Liver (tissue), 8 donors: ENCODE measurements at regions not wholly inside any gene's neighbourhood (a gene's known extent, or its start where the extent isn't known, plus 50 kb on each side); places are given as distances from the start of the nearest gene placed in this dataset.

Experiments
- DNase-seq: peaks from one replicate; pipeline ENCODE4 v3.0.0-alpha.2; 2017; ENCODE audit warnings: low spot score
- H3K27ac ChIP-seq, 2 donors: one replicate each; pipeline ENCODE4 v1.7.0; 2013; ENCODE audit warnings: inconsistent platforms in 2 of 2, low read length in 2 of 2, control low read depth in 1 of 2, low read depth in 1 of 2, mild to moderate bottlenecking in 1 of 2
- H3K27me3 ChIP-seq, 4 donors: one replicate each; pipeline versions ENCODE4 v1.6.1 to v1.7.0; 2013; ENCODE audit warnings: low read length in 3 of 4, inconsistent platforms in 1 of 4, mild to moderate bottlenecking in 1 of 4, moderate library complexity in 1 of 4; ENCODE audit not compliant: control insufficient read depth in 4 of 4, insufficient read depth in 4 of 4
- H3K36me3 ChIP-seq, 4 donors: one replicate each; pipeline versions ENCODE4 v1.6.1 to v1.7.0; 2013; ENCODE audit warnings: low read length in 3 of 4, mild to moderate bottlenecking in 3 of 4, low read depth in 1 of 4, moderate library complexity in 1 of 4; ENCODE audit not compliant: control insufficient read depth in 4 of 4, insufficient read depth in 3 of 4
- H3K4me1 ChIP-seq, 4 donors: one replicate each; pipeline versions ENCODE4 v1.6.1 to v1.7.0; 2013; ENCODE audit warnings: low read length in 3 of 4, mild to moderate bottlenecking in 3 of 4, moderate library complexity in 1 of 4; ENCODE audit not compliant: control insufficient read depth in 4 of 4, insufficient read depth in 4 of 4
- H3K4me3 ChIP-seq, 3 donors: one replicate each; pipeline versions ENCODE4 v1.6.1 to v1.7.0; 2013; ENCODE audit warnings: low read length in 3 of 3, control low read depth in 1 of 3, low read depth in 1 of 3, mild to moderate bottlenecking in 1 of 3
- H3K9ac ChIP-seq, 2 donors: one replicate each; pipeline ENCODE4 v1.7.0; 2013; ENCODE audit warnings: low read length in 2 of 2, mild to moderate bottlenecking in 2 of 2, moderate library complexity in 2 of 2, control low read depth in 1 of 2, low read depth in 1 of 2
- H3K9me3 ChIP-seq, 4 donors: one replicate each; pipeline versions ENCODE4 v1.6.1 to v1.7.0; 2013; ENCODE audit warnings: low read length in 3 of 4; ENCODE audit not compliant: control insufficient read depth in 4 of 4
- EGR1 ChIP-seq, 2 donors: IDR thresholded peaks; 2 replicates each; pipeline ENCODE4 v1.6.1; 2016 to 2018; ENCODE audit warnings: antibody characterized with exemption in 2 of 2, low read depth in 2 of 2
- FOXA1 ChIP-seq: IDR thresholded peaks from 2 replicates; pipeline ENCODE4 v1.6.1; 2016; ENCODE audit warnings: antibody characterized with exemption
- FOXA2 ChIP-seq: IDR thresholded peaks from 2 replicates; pipeline ENCODE4 v1.6.1; 2016; ENCODE audit warnings: antibody characterized with exemption
- GABPA ChIP-seq, 2 donors: IDR thresholded peaks in 1 of 2; conservative IDR thresholded peaks in 1 of 2; 2 replicates each; pipeline ENCODE4 v1.6.1; 2016; ENCODE audit warnings: antibody characterized with exemption in 2 of 2, mild to moderate bottlenecking in 1 of 2, moderate library complexity in 1 of 2
- HNF4A ChIP-seq, 2 donors: conservative IDR thresholded peaks; 2 replicates each; pipeline ENCODE4 v1.6.1; 2016; ENCODE audit warnings: antibody characterized with exemption in 2 of 2, mild to moderate bottlenecking in 2 of 2
- HNF4G ChIP-seq: IDR thresholded peaks from 2 replicates; pipeline ENCODE4 v1.6.1; 2016; ENCODE audit warnings: antibody characterized with exemption
- JUND ChIP-seq, 2 donors: IDR thresholded peaks; 2 replicates each; pipeline ENCODE4 v1.6.1; 2016; ENCODE audit warnings: antibody characterized with exemption in 2 of 2
- MAX ChIP-seq: IDR thresholded peaks from 2 replicates; pipeline ENCODE4 v1.6.1; 2016; ENCODE audit warnings: antibody characterized with exemption
- NR2F2 ChIP-seq: IDR thresholded peaks from 2 replicates; pipeline ENCODE4 v1.6.1; 2016; ENCODE audit warnings: antibody characterized with exemption
- RAD21 ChIP-seq, 2 donors: IDR thresholded peaks; 2 replicates each; pipeline ENCODE4 v1.6.1; 2016; ENCODE audit warnings: antibody characterized with exemption in 2 of 2, mild to moderate bottlenecking in 2 of 2
- REST ChIP-seq: IDR thresholded peaks from 2 replicates; pipeline ENCODE4 v1.6.1; 2016; ENCODE audit warnings: antibody characterized with exemption, mild to moderate bottlenecking
- RXRA ChIP-seq, 2 donors: IDR thresholded peaks; 2 replicates each; pipeline ENCODE4 v1.6.1; 2017 to 2018; ENCODE audit warnings: antibody characterized with exemption in 2 of 2, mild to moderate bottlenecking in 1 of 2
- SP1 ChIP-seq: IDR thresholded peaks from 2 replicates; pipeline ENCODE4 v1.6.1; 2018; ENCODE audit warnings: antibody characterized with exemption, mild to moderate bottlenecking
- TAF1 ChIP-seq: conservative IDR thresholded peaks from 2 replicates; pipeline ENCODE4 v1.6.1; 2016; ENCODE audit warnings: antibody characterized with exemption, mild to moderate bottlenecking
- YY1 ChIP-seq: IDR thresholded peaks from 2 replicates; pipeline ENCODE4 v1.6.1; 2016; ENCODE audit warnings: antibody characterized with exemption, mild to moderate bottlenecking
- WGBS: extraction: QIAGEN DNeasy Blood & Tissue Kit; methylation state at CpG from one replicate; pipeline ENCODE4 v1.1.7; 2013; 5-methylcytosine and 5-hydroxymethylcytosine counted together
- TF ChIP-seq, protein P1 (sequence below): fragments of 150-350 bp; IDR thresholded peaks from 2 replicates; pipeline ENCODE4 v1.5.1; 2017; ENCODE audit warnings: improper control_type of control experiment, low read depth, low read length; ENCODE audit not compliant: missing input control
- TF ChIP-seq, protein P2 (sequence below): IDR thresholded peaks from 2 replicates; pipeline ENCODE4 v1.6.1; 2016; ENCODE audit warnings: antibody characterized with exemption
- donor health status: healthy.
- donor health status: healthy.
- donor health status: healthy.
- donor health status: healthy.
- donor health status: healthy.

DNA sequence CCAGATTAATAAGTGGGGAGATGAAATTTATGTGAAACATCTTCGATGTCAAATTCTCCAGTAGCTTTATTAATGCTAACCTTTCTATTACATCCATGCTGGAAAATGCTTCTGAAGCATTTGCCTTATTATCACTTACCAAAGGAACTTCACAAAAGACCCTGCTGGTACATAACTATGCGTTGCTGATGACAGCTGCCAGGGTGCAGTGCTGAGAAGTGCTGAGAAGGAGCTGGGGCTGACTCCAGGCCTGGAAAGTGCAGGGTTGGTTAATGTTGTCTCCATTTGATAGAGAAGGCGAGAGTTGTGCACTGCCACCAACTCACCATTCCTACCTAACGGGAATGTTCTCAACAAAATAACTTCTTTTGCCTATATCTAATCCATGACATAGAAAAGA is 736.0 kb upstream of the NR2F2 start:
- Histone ChIP-seq H3K9me3 (no peaks in the 10 kb centered on the region), H3K27me3 (no peaks in the 10 kb centered on the region), H3K9ac (no peak overlapping the region), H3K4me3 (no peak overlapping the region), H3K36me3 (no peaks in the 10 kb centered on the region), H3K27ac (no peak overlapping the region), H3K4me1 (peaks cover 0 to 7% (median 3%) of the 10 kb centered on the region in 4 donors)
- TF ChIP-seq FOXA1: no peak
- no peak for TF ChIP-seq SP1
- no peak for TF ChIP-seq RXRA (IDR thresholded peaks at IDR 0.05)
- no peak for TF ChIP-seq NR2F2
- TF ChIP-seq HNF4G: no peak
- TF ChIP-seq, protein P1, sequence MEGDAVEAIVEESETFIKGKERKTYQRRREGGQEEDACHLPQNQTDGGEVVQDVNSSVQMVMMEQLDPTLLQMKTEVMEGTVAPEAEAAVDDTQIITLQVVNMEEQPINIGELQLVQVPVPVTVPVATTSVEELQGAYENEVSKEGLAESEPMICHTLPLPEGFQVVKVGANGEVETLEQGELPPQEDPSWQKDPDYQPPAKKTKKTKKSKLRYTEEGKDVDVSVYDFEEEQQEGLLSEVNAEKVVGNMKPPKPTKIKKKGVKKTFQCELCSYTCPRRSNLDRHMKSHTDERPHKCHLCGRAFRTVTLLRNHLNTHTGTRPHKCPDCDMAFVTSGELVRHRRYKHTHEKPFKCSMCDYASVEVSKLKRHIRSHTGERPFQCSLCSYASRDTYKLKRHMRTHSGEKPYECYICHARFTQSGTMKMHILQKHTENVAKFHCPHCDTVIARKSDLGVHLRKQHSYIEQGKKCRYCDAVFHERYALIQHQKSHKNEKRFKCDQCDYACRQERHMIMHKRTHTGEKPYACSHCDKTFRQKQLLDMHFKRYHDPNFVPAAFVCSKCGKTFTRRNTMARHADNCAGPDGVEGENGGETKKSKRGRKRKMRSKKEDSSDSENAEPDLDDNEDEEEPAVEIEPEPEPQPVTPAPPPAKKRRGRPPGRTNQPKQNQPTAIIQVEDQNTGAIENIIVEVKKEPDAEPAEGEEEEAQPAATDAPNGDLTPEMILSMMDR: no peak
- TF ChIP-seq TAF1: no peak
- no peak for TF ChIP-seq EGR1 (IDR thresholded peaks at IDR 0.05; ENCODE audit: low read depth in 2 of 2)
- no peak for TF ChIP-seq FOXA2
- no peak for TF ChIP-seq HNF4A (conservative IDR thresholded peaks at IDR 0.05)
- 92% methylated on average over 4 of the region's 4 CpGs for WGBS
- DNase-seq: no peak

- H3K4me1 ChIP-seq: peaks cover 0 to 7% (median 3%) of the 10 kb centered on the region in 4 donors
- no peak for TF ChIP-seq EGR1 (IDR thresholded peaks at IDR 0.05; ENCODE audit: low read depth in 2 of 2)
- TF ChIP-seq JUND (IDR thresholded peaks at IDR 0.05): no peak
- TF ChIP-seq, protein P2, sequence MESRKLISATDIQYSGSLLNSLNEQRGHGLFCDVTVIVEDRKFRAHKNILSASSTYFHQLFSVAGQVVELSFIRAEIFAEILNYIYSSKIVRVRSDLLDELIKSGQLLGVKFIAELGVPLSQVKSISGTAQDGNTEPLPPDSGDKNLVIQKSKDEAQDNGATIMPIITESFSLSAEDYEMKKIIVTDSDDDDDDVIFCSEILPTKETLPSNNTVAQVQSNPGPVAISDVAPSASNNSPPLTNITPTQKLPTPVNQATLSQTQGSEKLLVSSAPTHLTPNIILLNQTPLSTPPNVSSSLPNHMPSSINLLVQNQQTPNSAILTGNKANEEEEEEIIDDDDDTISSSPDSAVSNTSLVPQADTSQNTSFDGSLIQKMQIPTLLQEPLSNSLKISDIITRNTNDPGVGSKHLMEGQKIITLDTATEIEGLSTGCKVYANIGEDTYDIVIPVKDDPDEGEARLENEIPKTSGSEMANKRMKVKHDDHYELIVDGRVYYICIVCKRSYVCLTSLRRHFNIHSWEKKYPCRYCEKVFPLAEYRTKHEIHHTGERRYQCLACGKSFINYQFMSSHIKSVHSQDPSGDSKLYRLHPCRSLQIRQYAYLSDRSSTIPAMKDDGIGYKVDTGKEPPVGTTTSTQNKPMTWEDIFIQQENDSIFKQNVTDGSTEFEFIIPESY: no peak
- TF ChIP-seq GABPA (IDR thresholded peaks at IDR 0.05 in 1 of 2, conservative IDR thresholded peaks at IDR 0.05 in 1 of 2): no peak
- no peak for TF ChIP-seq NR2F2
- no peak for TF ChIP-seq REST
- TF ChIP-seq MAX: no peak
- no peak for TF ChIP-seq TAF1
- no peak for TF ChIP-seq YY1
- TF ChIP-seq HNF4G: no peak
- TF ChIP-seq RXRA (IDR thresholded peaks at IDR 0.05): no peak
- TF ChIP-seq, protein P1: no peak
- TF ChIP-seq RAD21 (IDR thresholded peaks at IDR 0.05): no peak
- H3K4me3 ChIP-seq: no peak overlapping the region
- no peaks in the 10 kb centered on the region for H3K36me3 ChIP-seq
- no peak for DNase-seq
- no peaks in the 10 kb centered on the region for H3K27me3 ChIP-seq
- H3K9me3 ChIP-seq: no peaks in the 10 kb centered on the region
- H3K27ac ChIP-seq: no peak overlapping the region
- no peak overlapping the region for H3K9ac ChIP-seq
These were observed 734.7 kb upstream of the NR2F2 start for GRCh38 chr15:95595759-95596158.
